ENCODE measurements at regions not wholly inside any gene's neighbourhood (a gene's known extent, or its start where the extent isn't known, plus 50 kb on each side); places are given as distances from the start of the nearest gene placed in this dataset.

- TF ChIP-seq CTCF (IDR thresholded peaks at IDR 0.05) (no peak), EZH2 (IDR thresholded peaks at IDR 0.05) (no peak)
These were observed 169.5 kb downstream of the TLR4 start for GRCh38 chr9:117873664-117874063.
